ENCODE measurements at regions not wholly inside any gene's neighbourhood (a gene's known extent, or its start where the extent isn't known, plus 50 kb on each side); places are given as distances from the start of the nearest gene placed in this dataset.

DNA sequence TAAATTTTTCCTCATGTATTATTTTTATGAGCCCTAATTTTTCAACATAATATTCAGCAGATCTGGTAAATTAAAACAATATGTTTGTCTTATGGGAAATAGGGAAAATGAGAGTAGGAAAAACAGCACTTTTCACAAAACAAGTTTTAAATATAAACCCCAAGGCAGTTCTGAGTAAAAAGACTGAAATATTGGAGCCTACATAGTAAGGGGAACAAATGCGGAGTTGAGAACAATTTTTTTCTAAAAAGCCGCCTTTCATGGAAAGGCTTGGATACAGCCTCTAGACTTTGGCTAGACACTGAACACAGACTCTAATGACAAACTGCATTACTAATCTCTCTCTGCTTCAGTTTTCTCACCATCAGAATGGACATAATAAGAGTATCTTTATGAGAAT, 174.1 kb downstream of the NOL4 start:
- no peak for TF ChIP-seq YY1 (IDR thresholded peaks at IDR 0.05; ENCODE audit: insufficient read depth, insufficient read length)
- no peak for TF ChIP-seq ZNF274 (IDR thresholded peaks at IDR 0.05; ENCODE audit: low read depth, low read length)
- TF ChIP-seq SUZ12 (IDR thresholded peaks at IDR 0.05; ENCODE audit: extremely low read depth, insufficient read depth, insufficient read length) = no peak

Data from NT2/D1 (cell line).